ENCODE measurements at regions not wholly inside any gene's neighbourhood (a gene's known extent, or its start where the extent isn't known, plus 50 kb on each side); places are given as distances from the start of the nearest gene placed in this dataset.

GRCh38 chr2:217497843-217498377, 504.9 kb downstream of the TNS1 start:
- TF ChIP-seq CTCF (IDR thresholded peaks at IDR 0.05) = no peak
- no peak for TF ChIP-seq POLR2AphosphoS5 (IDR thresholded peaks at IDR 0.05; ENCODE audit: low read depth, low read length)
- no peak for TF ChIP-seq REST (IDR thresholded peaks at IDR 0.05; ENCODE audit: insufficient read depth in 1 of 2, low read depth in 2 of 2, low read length in 1 of 2)

Measured in Panc1 (cell line).